BE2C (cell line): ENCODE measurements at regions not wholly inside any gene's neighbourhood (a gene's known extent, or its start where the extent isn't known, plus 50 kb on each side); places are given as distances from the start of the nearest gene placed in this dataset.

Experiments used
- DNase-seq: peaks from one replicate; pipeline ENCODE4 v3.0.0-alpha.2; 2020
- H3K27me3 ChIP-seq: fragments of 250-450 bp; sonication (Bioruptor Pico); 2 replicates; pipeline ENCODE4 v1.5.1; 2020; ENCODE audit warnings: mild to moderate bottlenecking
- H3K36me3 ChIP-seq: fragments of 250-450 bp; sonication (Bioruptor Pico); 2 replicates; pipeline ENCODE4 v1.5.1; 2020; ENCODE audit warnings: mild to moderate bottlenecking
- H3K4me1 ChIP-seq: fragments of 250-450 bp; sonication (Bioruptor Pico); 2 replicates; pipeline ENCODE4 v1.5.1; 2020
- H3K4me3 ChIP-seq: 2 replicates; pipeline ENCODE4 v1.5.1; 2011; ENCODE audit warnings: low read depth, low read length
- H3K9me3 ChIP-seq: fragments of 250-450 bp; sonication (Bioruptor Pico); 2 replicates; pipeline ENCODE4 v1.5.1; 2020
- CTCF ChIP-seq: IDR thresholded peaks from 2 replicates; pipeline ENCODE4 v1.5.1; 2012; ENCODE audit warnings: mild to moderate bottlenecking, low read depth, low read length

GRCh38 chr18:23331091-23331920 is 121.8 kb upstream of the RIOK3 start:
- TF ChIP-seq CTCF, result no peak
- Histone ChIP-seq H3K36me3 (no peaks in the 10 kb centered on the region), H3K4me1 (no peaks in the 10 kb centered on the region; the same call in 1 of the 2 replicates), H3K4me3 (no peak overlapping the region), H3K27me3 (no peaks in the 10 kb centered on the region), H3K9me3 (no peaks in the 10 kb centered on the region)
- DNase-seq, result no peak

GRCh38 chr18:23332356-23332755 is 120.7 kb upstream of the RIOK3 start:
- Histone ChIP-seq H3K4me1 (no peaks in the 10 kb centered on the region; the same call in 1 of the 2 replicates), H3K9me3 (no peaks in the 10 kb centered on the region), H3K27me3 (no peaks in the 10 kb centered on the region), H3K4me3 (no peak overlapping the region), H3K36me3 (no peaks in the 10 kb centered on the region)
- no peak for TF ChIP-seq CTCF
- DNase-seq, result no peak

- no peaks in the 10 kb centered on the region for H3K36me3 ChIP-seq
- no peak for TF ChIP-seq CTCF
- H3K27me3 ChIP-seq, result no peaks in the 10 kb centered on the region
- H3K4me3 ChIP-seq, result no peak overlapping the region
- H3K9me3 ChIP-seq, result no peaks in the 10 kb centered on the region
- H3K4me1 ChIP-seq, result no peaks in the 10 kb centered on the region; the same call in 1 of the 2 replicates
- no peak for DNase-seq
Observed at GRCh38 chr18:23333827-23334226, 119.3 kb upstream of the RIOK3 start.

- no peak for TF ChIP-seq CTCF
- Histone ChIP-seq H3K4me1 (no peaks in the 10 kb centered on the region; the same call in 1 of the 2 replicates), H3K27me3 (no peaks in the 10 kb centered on the region), H3K36me3 (no peaks in the 10 kb centered on the region), H3K4me3 (no peak overlapping the region), H3K9me3 (no peaks in the 10 kb centered on the region)
- DNase-seq, result no peak
Observed at GRCh38 chr18:23334569-23334968, 118.5 kb upstream of the RIOK3 start.

- no peak overlapping the region for H3K4me3 ChIP-seq
- no peaks in the 10 kb centered on the region for H3K36me3 ChIP-seq
- no peaks in the 10 kb centered on the region for H3K27me3 ChIP-seq
- H3K4me1 ChIP-seq, result no peaks in the 10 kb centered on the region; the same call in 1 of the 2 replicates
- no peak for TF ChIP-seq CTCF
- H3K9me3 ChIP-seq, result no peaks in the 10 kb centered on the region
- no peak for DNase-seq
Observed at GRCh38 chr18:23336101-23336500, 117.0 kb upstream of the RIOK3 start.

- no peak for TF ChIP-seq CTCF
- Histone ChIP-seq H3K36me3 (no peaks in the 10 kb centered on the region), H3K4me3 (no peak overlapping the region), H3K9me3 (no peaks in the 10 kb centered on the region), H3K4me1 (no peaks in the 10 kb centered on the region; the same call in 1 of the 2 replicates), H3K27me3 (no peaks in the 10 kb centered on the region)
- peak; percentile 20 for DNase-seq
Observed at GRCh38 chr18:23337599-23338444, 115.3 kb upstream of the RIOK3 start.
